ENCODE measurements at regions not wholly inside any gene's neighbourhood (a gene's known extent, or its start where the extent isn't known, plus 50 kb on each side); places are given as distances from the start of the nearest gene placed in this dataset.

GRCh38 chr18:42231284-42231683 is 276.2 kb downstream of the PIK3C3 start:
- TF ChIP-seq TAF1 (IDR thresholded peaks at IDR 0.05; ENCODE audit: borderline replicate concordance, low read depth, low read length) (no peak), POLR2AphosphoS5 (IDR thresholded peaks at IDR 0.05; ENCODE audit: low read depth, low read length) (no peak)

All from GM12892 (cell line).